Neuronal stem cell (in vitro differentiated cells): ENCODE measurements at regions not wholly inside any gene's neighbourhood (a gene's known extent, or its start where the extent isn't known, plus 50 kb on each side); places are given as distances from the start of the nearest gene placed in this dataset.

ENCODE experiments used
- DNase-seq: peaks from one replicate; pipeline ENCODE4 v3.0.0-alpha.2; 2013; ENCODE audit warnings: low spot score
- H2AFZ ChIP-seq: one replicate; pipeline ENCODE4 v1.6.1; 2013; ENCODE audit warnings: mild to moderate bottlenecking, low read length, inconsistent platforms
- H2AK5ac ChIP-seq: 2 replicates; pipeline ENCODE4 v1.6.1; 2013; ENCODE audit warnings: low read depth, mild to moderate bottlenecking, inconsistent platforms, low read length, moderate library complexity, mixed read lengths
- H2BK120ac ChIP-seq: 2 replicates; pipeline ENCODE4 v1.6.1; 2013; ENCODE audit warnings: low read depth, mild to moderate bottlenecking, inconsistent platforms, low read length, moderate library complexity, mixed read lengths
- H2BK12ac ChIP-seq: one replicate; pipeline ENCODE4 v1.6.1; 2013; ENCODE audit warnings: low read length, inconsistent platforms
- H2BK15ac ChIP-seq: 2 replicates; pipeline ENCODE4 v1.6.1; 2013; ENCODE audit warnings: mild to moderate bottlenecking, low read length, inconsistent platforms, mixed read lengths
- H2BK5ac ChIP-seq: one replicate; pipeline ENCODE4 v1.6.1; 2013; ENCODE audit warnings: inconsistent platforms, mild to moderate bottlenecking, low read length, moderate library complexity
- H3K14ac ChIP-seq: one replicate; pipeline ENCODE4 v1.6.1; 2013; ENCODE audit warnings: low read length, inconsistent platforms
- H3K18ac ChIP-seq: 2 replicates; pipeline ENCODE4 v1.6.1; 2013; ENCODE audit warnings: low read length, inconsistent platforms
- H3K23ac ChIP-seq: 2 replicates; pipeline ENCODE4 v1.6.1; 2013; ENCODE audit warnings: low read depth, mild to moderate bottlenecking, mixed read lengths, low read length, inconsistent platforms; ENCODE audit not compliant: poor library complexity
- H3K27ac ChIP-seq: replicated peaks from 3 replicates; pipeline ENCODE4 v1.5.1; 2013; ENCODE audit warnings: low read length, inconsistent platforms
- H3K27me3 ChIP-seq, 3 experiments: 2 replicates each; pipeline ENCODE4 v1.6.1; 2013; ENCODE audit warnings: low read length in 3 of 3, mild to moderate bottlenecking in 2 of 3, inconsistent platforms in 1 of 3, low read depth in 1 of 3, mixed read lengths in 1 of 3, moderate library complexity in 1 of 3; ENCODE audit not compliant: control insufficient read depth in 3 of 3, insufficient read depth in 3 of 3
- H3K36me3 ChIP-seq, 2 donors: replicated peaks in 1 of 2; 2 replicates each; pipeline ENCODE4 v1.6.1; 2013; ENCODE audit warnings: low read length in 2 of 2; ENCODE audit not compliant: control insufficient read depth in 2 of 2, insufficient read depth in 2 of 2
- H3K4ac ChIP-seq: 2 replicates; pipeline ENCODE4 v1.6.1; 2013; ENCODE audit warnings: inconsistent platforms, mild to moderate bottlenecking, low read length, moderate library complexity
- H3K4me1 ChIP-seq, 2 donors: 1 replicate in 1 of 2; 2 replicates in 1 of 2; pipeline ENCODE4 v1.6.1; 2013; ENCODE audit warnings: low read length in 2 of 2, low read depth in 1 of 2; ENCODE audit not compliant: control insufficient read depth in 2 of 2, insufficient read depth in 1 of 2
- H3K4me2 ChIP-seq: one replicate; pipeline ENCODE4 v1.6.1; 2013; ENCODE audit warnings: mild to moderate bottlenecking, low read length, inconsistent platforms; ENCODE audit not compliant: insufficient read depth, poor library complexity, severe bottlenecking
- H3K4me3 ChIP-seq, 2 donors: 2 replicates each; pipeline ENCODE4 v1.5.1; 2013; ENCODE audit warnings: low read length in 2 of 2, mild to moderate bottlenecking in 2 of 2, inconsistent platforms in 1 of 2, moderate library complexity in 1 of 2
- H3K79me1 ChIP-seq: one replicate; pipeline ENCODE4 v1.6.1; 2013; ENCODE audit warnings: low read depth, mild to moderate bottlenecking, inconsistent platforms, low read length, moderate library complexity
- H3K9ac ChIP-seq: one replicate; pipeline ENCODE4 v1.6.1; 2013; ENCODE audit warnings: mild to moderate bottlenecking, low read depth, low read length, inconsistent platforms; ENCODE audit not compliant: poor library complexity
- H3K9me3 ChIP-seq, 2 donors: replicated peaks in 1 of 2; 2 replicates each; pipeline versions ENCODE3 to v1.6.1; 2013; ENCODE audit warnings: low read length in 2 of 2, mild to moderate bottlenecking in 2 of 2, inconsistent platforms in 1 of 2, low read depth in 1 of 2, mixed read lengths in 1 of 2, moderate library complexity in 1 of 2; ENCODE audit not compliant: control insufficient read depth in 2 of 2, insufficient read depth in 1 of 2
- H4K8ac ChIP-seq: one replicate; pipeline ENCODE4 v1.6.1; 2013; ENCODE audit warnings: low read depth, mild to moderate bottlenecking, inconsistent platforms, low read length, moderate library complexity
- H4K91ac ChIP-seq: one replicate; pipeline ENCODE4 v1.6.1; 2013; ENCODE audit warnings: low read length, low read depth, mild to moderate bottlenecking, inconsistent platforms; ENCODE audit not compliant: poor library complexity
- WGBS, 2 donors: extraction: QIAGEN DNeasy Blood & Tissue Kit; methylation state at CpG; one replicate each; pipeline ENCODE4 v1.1.7; 2013; ENCODE audit warnings: missing lambda C conversion rate in 2 of 2, mixed read lengths in 1 of 2; ENCODE audit not compliant: insufficient read length in 2 of 2, insufficient replicate concordance in 1 of 2; ENCODE audit errors: extremely low coverage in 2 of 2; 5-methylcytosine and 5-hydroxymethylcytosine counted together

DNA sequence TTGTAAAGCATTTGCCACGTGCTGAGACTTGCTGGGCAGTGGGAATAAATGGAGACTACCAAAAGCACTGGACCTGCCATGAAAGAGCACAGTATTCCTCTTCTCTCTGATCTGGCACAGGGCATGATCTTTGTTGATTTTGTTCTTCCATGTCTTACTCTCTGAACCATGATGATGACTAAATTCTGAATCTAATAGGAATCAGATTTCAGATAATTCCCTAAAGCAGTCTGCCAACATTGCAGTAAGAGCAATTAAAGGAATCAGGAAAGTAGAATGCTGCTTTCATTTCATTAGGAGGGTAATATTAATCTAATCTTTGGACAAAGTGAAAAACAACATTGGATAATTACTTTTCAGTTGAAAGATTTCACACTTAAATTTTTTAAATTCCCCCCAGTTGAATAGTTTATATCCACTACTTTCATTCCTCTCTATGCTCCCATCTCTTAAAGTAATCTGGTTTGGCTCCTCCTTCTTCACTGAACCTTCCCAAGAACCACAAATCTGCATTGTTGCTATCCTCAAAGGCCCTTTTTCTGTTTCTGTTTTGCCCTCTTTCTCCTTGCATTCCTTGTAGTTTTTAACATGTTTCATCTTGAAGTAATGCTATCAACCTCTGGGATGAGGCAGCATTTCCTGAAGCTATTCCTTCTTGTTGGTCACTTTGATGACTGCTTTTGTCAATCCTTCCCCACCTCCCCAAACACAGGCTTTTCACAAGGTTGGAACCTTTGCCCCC is 243.2 kb upstream of the TENT5A start:
- no CpG with 5 or more reads among the region's 1 CpG for WGBS, 2 donors

DNA sequence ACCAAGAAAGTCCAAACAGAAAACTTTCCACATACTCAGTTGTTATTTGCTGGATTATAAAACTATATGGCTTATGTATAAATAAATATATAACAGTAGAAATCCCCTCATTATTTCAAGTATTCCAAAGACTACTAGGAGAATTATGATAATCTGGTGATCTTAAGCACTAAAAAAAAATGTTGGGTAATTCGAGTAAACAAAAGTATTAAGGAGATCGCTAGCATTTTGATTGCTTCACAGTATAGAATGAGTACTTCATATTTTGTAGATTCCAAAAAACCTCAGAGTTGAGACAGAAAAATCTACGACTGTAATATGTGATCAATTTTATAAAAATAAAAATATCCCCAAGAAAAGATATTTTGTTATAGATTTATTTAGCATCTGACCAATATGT is 236.4 kb upstream of the TENT5A start:
- Histone ChIP-seq H3K79me1 (no peaks in the 10 kb centered on the region), H2BK5ac (no peak overlapping the region), H3K14ac (no peak overlapping the region), H3K27me3 (no peaks in the 10 kb centered on the region), H3K4ac (no peak overlapping the region), H2AFZ (no peak overlapping the region), H2BK12ac (no peak overlapping the region), H3K4me1 (no peaks in the 10 kb centered on the region), H2BK15ac (no peak overlapping the region), H3K36me3 (no peaks in the 10 kb centered on the region), H2AK5ac (no peak overlapping the region), H4K91ac (no peak overlapping the region), H3K23ac (no peak overlapping the region), H3K18ac (no peak overlapping the region), H3K9me3 (no peaks in the 10 kb centered on the region), H3K4me3 (no peak overlapping the region), H3K4me2 (no peak overlapping the region), H4K8ac (no peak overlapping the region), H2BK120ac (no peak overlapping the region), H3K27ac (no peak overlapping the region), H3K9ac (no peak overlapping the region)
- DNase-seq = no peak
- WGBS, 2 donors = no CpG with 5 or more reads among the region's 3 CpGs

More for the DNA sequence above, 243.2 kb upstream of the TENT5A start:
- Histone ChIP-seq H2AK5ac (no peak overlapping the region), H2BK120ac (no peak overlapping the region), H2BK15ac (no peak overlapping the region), H3K14ac (no peak overlapping the region), H3K4me1 (no peaks in the 10 kb centered on the region), H4K91ac (no peak overlapping the region), H2BK12ac (no peak overlapping the region), H3K79me1 (no peaks in the 10 kb centered on the region), H4K8ac (no peak overlapping the region), H3K27ac (no peak overlapping the region), H3K18ac (no peak overlapping the region), H3K36me3 (no peaks in the 10 kb centered on the region), H2AFZ (peak overlapping the region; percentile 0), H3K27me3 (no peaks in the 10 kb centered on the region), H3K9ac (no peak overlapping the region), H3K4me2 (no peak overlapping the region), H3K4ac (no peak overlapping the region), H3K23ac (no peak overlapping the region), H3K4me3 (no peak overlapping the region), H2BK5ac (no peak overlapping the region), H3K9me3 (no peaks in the 10 kb centered on the region)
- no peak for DNase-seq

DNA sequence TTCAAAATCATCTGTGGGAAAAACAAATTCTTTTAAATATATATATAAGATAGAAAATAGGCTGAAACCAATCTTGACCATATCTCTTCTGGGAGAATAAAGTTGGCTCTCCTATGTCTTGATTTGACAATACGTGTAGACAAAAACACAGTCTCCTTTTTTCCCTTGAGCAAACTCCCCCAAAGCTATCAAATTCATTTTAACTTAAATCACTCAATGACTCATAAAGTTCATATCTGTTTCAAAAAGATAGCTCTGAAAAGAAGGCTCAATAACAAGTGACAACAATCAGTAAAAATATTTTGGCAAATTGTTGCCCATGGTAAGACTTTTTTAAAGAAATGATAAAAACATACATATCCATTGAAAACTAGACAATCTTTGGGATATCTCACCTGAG is 236.0 kb upstream of the TENT5A start:
- H3K27me3 ChIP-seq = no peaks in the 10 kb centered on the region
- H2AK5ac ChIP-seq = no peak overlapping the region
- no CpG with 5 or more reads among the region's 1 CpG for WGBS, 2 donors
- no peak overlapping the region for H2BK120ac ChIP-seq
- H3K4ac ChIP-seq = no peak overlapping the region
- H3K23ac ChIP-seq = no peak overlapping the region
- H4K8ac ChIP-seq = no peak overlapping the region
- H3K9ac ChIP-seq = no peak overlapping the region
- no peaks in the 10 kb centered on the region for H3K9me3 ChIP-seq
- H3K27ac ChIP-seq = no peak overlapping the region
- H3K36me3 ChIP-seq = no peaks in the 10 kb centered on the region
- H3K18ac ChIP-seq = no peak overlapping the region
- no peak for DNase-seq
- H3K14ac ChIP-seq = no peak overlapping the region
- no peak overlapping the region for H2BK5ac ChIP-seq
- H2AFZ ChIP-seq = no peak overlapping the region
- no peak overlapping the region for H3K4me3 ChIP-seq
- H3K79me1 ChIP-seq = no peaks in the 10 kb centered on the region
- H2BK15ac ChIP-seq = no peak overlapping the region
- H4K91ac ChIP-seq = no peak overlapping the region
- no peak overlapping the region for H2BK12ac ChIP-seq
- no peaks in the 10 kb centered on the region for H3K4me1 ChIP-seq
- H3K4me2 ChIP-seq = no peak overlapping the region

DNA sequence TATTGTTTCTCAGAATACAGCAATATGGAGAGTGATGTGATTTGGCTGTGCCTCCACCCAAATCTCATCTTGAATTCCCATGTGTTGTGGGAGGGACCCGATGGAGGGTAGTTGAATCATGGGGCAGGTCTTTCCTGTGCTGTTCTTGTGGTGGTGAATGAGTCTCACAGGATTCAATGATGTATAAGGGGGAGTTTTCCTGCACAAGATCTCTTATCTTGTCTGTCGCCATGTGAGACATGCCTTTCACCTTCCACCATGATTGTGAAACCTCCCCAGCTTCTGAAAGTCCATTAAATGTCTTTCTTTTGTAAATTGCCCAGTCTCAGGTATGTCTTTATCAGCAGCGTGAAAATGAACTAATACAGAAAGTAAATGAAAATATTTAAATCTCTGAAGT is 234.8 kb upstream of the TENT5A start:
- H2AFZ ChIP-seq = no peak overlapping the region
- no peaks in the 10 kb centered on the region for H3K9me3 ChIP-seq
- H2AK5ac ChIP-seq = no peak overlapping the region
- H3K4ac ChIP-seq = no peak overlapping the region
- H3K18ac ChIP-seq = no peak overlapping the region
- no peak overlapping the region for H2BK120ac ChIP-seq
- no peaks in the 10 kb centered on the region for H3K4me1 ChIP-seq
- H3K27ac ChIP-seq = no peak overlapping the region
- no peaks in the 10 kb centered on the region for H3K36me3 ChIP-seq
- no peak overlapping the region for H4K91ac ChIP-seq
- no peaks in the 10 kb centered on the region for H3K27me3 ChIP-seq
- no peak for DNase-seq
- H4K8ac ChIP-seq = no peak overlapping the region
- no peak overlapping the region for H2BK5ac ChIP-seq
- H3K79me1 ChIP-seq = no peaks in the 10 kb centered on the region
- H3K9ac ChIP-seq = no peak overlapping the region
- WGBS, 2 donors = no CpG with 5 or more reads among the region's 3 CpGs
- no peak overlapping the region for H3K4me2 ChIP-seq
- H3K14ac ChIP-seq = no peak overlapping the region
- H3K23ac ChIP-seq = no peak overlapping the region
- H3K4me3 ChIP-seq = no peak overlapping the region
- no peak overlapping the region for H2BK12ac ChIP-seq
- no peak overlapping the region for H2BK15ac ChIP-seq
